Motor neuron (in vitro differentiated cells): ENCODE measurements at regions not wholly inside any gene's neighbourhood (a gene's known extent, or its start where the extent isn't known, plus 50 kb on each side); places are given as distances from the start of the nearest gene placed in this dataset.
A peak's percentile ranks its signal among the peaks of the same experiment; 100 is the strongest.
"Not testable (repeated sequence)": the region's sequence is repeated elsewhere in the genome, so short reads cannot be mapped to it uniquely, and the experiment has no call there.

ENCODE experiments used
- ATAC-seq, 8 experiments: fragments of 200-7000 bp; cut with Tn5 transposase; replicated peaks in 6 of 8; 2 replicates each; pipeline ENCODE4 v1.8.0; 2021; ENCODE audit warnings: mild to moderate bottlenecking in 8 of 8, moderate library complexity in 8 of 8
- H3K27ac ChIP-seq, 2 donors: fragments of 250-450 bp; sonication (Bioruptor Pico); 2 replicates each; pipeline ENCODE4 v1.9.0; 2021; ENCODE audit warnings: antibody characterized with exemption in 2 of 2, mild to moderate bottlenecking in 2 of 2, moderate library complexity in 1 of 2
- H3K4me1 ChIP-seq, 2 donors: fragments of 250-450 bp; sonication (Bioruptor Pico); replicated peaks in 1 of 2; 2 replicates each; pipeline ENCODE4 v1.6.1; 2021; ENCODE audit warnings: antibody characterized with exemption in 2 of 2, mild to moderate bottlenecking in 2 of 2, moderate library complexity in 1 of 2
- H3K4me3 ChIP-seq, 5 donors: fragments of 250-450 bp; sonication (Bioruptor Pico); 2 replicates each; pipeline ENCODE4 v1.9.0; 2021; ENCODE audit warnings: antibody characterized with exemption in 5 of 5, mild to moderate bottlenecking in 5 of 5, moderate library complexity in 4 of 5
- WGBS, 10 experiments: fragments of 450-650 bp; shearing (Covaris generic); methylation state at CpG; one replicate each; pipeline ENCODE4 v1.0.0; 2022; 5-methylcytosine and 5-hydroxymethylcytosine counted together
- in situ Hi-C, 9 experiments: fragments of 400-800 bp; cut with MboI; loops; one replicate each; pipeline ENCODE4 v1.15.0; 2021; ENCODE audit warnings: low sequenced_read_pairs in 9 of 9, low pct_unique_long_range_greater_than_20kb in 2 of 9; ENCODE audit not compliant: unreplicated experiment in 9 of 9

DNA sequence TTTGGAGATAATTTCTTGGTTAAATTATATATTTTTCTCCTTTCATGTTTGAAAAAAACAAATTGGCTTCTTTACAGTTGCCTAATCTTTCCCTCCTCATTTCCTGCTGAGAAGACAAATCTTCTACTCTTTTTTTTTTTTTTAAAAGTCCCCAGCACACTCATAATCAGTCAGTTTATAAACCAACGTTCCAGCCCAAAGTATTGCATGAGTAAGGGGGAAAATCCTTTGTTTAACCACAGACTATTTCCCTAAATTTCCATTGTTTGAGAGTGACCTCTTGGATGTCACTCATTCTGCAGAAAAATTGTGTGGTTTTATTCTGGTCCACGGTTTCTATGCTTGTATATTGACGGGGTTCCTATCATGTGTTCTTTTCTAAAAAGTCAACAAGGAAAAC lies 55.1 kb upstream of the TLR4 start:
- H3K27ac ChIP-seq: no peak overlapping the region
- in situ Hi-C loops: loop anchor here in 1 of 9 experiments (25.0 kb wide), 1 partner anchor 162 kb away; no protein-coding TSS in a partner anchor
- peaks cover 13 to 14% of the 10 kb centered on the region in 2 donors for H3K4me1 ChIP-seq
- WGBS, 10 experiments: 17 to 100% (median 66%) methylated on average over 1 to 3 of the region's 3 CpGs; no CpG with 5 or more reads in 2 of the 10 experiments
- no peak overlapping the region for H3K4me3 ChIP-seq
- no peak for ATAC-seq

DNA sequence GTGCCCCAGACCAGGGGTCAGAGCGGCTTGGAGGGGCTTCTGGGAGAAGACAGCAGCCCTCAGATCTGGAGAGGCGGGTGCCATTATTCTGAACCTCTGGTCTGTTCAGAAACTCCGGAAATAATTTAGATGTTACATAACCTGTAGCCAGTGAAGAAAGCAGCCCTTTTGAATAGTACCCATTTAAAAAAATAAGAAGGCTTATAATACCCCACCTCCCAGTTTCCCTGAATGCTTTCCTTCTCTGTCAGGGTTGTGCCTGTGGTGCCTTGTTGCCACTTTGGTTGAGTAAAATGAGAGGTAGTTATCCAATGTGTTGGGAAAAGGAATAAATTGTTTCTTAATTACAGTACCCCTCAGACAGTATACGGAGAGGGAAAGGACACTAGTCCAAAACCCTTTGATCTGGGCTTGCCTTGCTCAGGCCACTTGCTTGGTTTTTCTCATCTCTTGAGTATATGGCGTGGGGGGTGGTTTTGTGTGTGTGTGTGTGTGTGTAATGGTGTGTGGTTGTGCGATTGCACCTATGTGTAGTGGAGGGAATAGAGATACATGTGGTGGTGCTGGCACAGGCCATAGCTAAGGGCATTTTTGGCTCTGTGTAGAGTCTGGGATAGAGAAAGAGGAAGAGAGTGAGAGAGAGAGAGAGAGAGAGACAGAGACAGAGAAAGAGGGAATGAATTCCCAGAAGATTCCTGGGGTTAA lies 59.1 kb upstream of the TLR4 start:
- Histone ChIP-seq H3K4me1 (peaks cover 13 to 14% of the 10 kb centered on the region in 2 donors), H3K27ac (no peak overlapping the region), H3K4me3 (no peak overlapping the region)
- peak; percentile 12 to 64 (median 34) for ATAC-seq
- 0 to 55% (median 17%) methylated on average over 1 to 5 of the region's 6 CpGs; no CpG with 5 or more reads in 5 of the 10 experiments for WGBS, 10 experiments
- in situ Hi-C loops: loop anchor here in 1 of 9 experiments (25.0 kb wide), 1 partner anchor 158 kb away; no protein-coding TSS in a partner anchor

DNA sequence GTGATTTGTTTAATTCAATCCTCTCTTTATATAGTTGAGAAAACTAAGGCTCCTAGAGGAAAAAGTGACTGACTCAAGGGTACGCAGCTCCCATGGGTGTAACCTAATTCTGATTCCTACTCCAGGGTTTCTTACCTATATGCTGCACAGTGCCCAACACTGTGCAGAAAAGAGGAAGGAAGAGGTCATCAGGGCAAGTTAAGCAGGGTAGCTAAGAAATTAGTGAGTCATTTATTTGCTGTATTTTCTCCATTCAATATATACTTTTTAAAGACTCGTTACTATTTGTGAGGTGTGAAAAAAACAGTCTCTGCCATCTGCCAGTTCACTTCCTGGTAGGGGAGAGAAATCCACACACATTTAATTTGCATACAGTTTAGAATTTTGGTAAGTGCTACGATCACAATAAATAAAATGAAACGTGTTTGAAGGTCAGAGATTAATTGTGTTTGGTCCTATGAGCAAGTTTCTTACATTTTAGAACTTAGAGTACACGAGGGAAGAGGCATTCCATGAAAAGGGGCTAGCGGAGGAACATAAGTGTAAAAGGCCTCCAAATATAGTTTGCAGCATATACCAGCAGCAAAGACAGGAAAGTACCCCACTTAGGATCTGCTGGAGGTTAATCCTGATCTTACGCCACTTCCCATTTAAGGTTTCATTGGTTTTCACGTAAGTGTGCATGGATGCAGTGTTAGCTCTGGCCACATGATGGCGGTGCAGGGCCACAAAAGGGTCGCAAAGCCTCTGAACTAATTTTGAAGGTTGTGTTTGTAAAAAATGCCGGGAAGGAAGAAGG lies 59.9 kb upstream of the TLR4 start:
- WGBS, 10 experiments: 0 to 68% (median 40%) methylated on average over 2 to 9 of the region's 11 CpGs; no CpG with 5 or more reads in 1 of the 10 experiments
- Histone ChIP-seq H3K4me1 (peaks cover 13 to 14% of the 10 kb centered on the region in 2 donors), H3K27ac (no peak overlapping the region), H3K4me3 (no peak overlapping the region)
- in situ Hi-C loops: loop anchor here in 1 of 9 experiments (25.0 kb wide), 1 partner anchor 157 kb away; no protein-coding TSS in a partner anchor
- ATAC-seq: peak; percentile 59 to 83 (median 70)

DNA sequence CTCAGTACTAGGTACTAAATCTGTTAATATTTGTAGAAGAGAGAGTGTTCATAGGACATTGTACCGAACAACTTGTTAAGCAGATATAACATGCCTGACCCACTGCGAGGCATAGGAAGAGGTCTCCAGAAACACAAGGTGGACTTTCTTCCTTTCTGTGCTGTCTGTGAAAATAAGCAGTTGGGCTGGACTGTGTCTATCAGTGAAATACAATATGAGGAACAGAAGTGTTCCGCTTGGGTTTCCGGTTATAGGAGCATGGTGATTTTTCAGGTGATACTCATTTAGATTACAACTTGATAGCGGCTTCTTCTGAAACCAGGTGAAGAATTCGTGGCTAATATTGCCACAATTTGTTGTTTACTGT lies 60.9 kb upstream of the TLR4 start:
- 11 to 100% (median 67%) methylated on average over 1 to 6 of the region's 6 CpGs; no CpG with 5 or more reads in 1 of the 10 experiments for WGBS, 10 experiments
- H3K4me1 ChIP-seq: peaks cover 13 to 14% of the 10 kb centered on the region in 2 donors
- H3K27ac ChIP-seq: no peak overlapping the region
- H3K4me3 ChIP-seq: no peak overlapping the region
- peak in 1 of 8 experiments; percentile 32 for ATAC-seq
- in situ Hi-C loops: loop anchor here in 1 of 9 experiments (25.0 kb wide), 1 partner anchor 156 kb away; no protein-coding TSS in a partner anchor

DNA sequence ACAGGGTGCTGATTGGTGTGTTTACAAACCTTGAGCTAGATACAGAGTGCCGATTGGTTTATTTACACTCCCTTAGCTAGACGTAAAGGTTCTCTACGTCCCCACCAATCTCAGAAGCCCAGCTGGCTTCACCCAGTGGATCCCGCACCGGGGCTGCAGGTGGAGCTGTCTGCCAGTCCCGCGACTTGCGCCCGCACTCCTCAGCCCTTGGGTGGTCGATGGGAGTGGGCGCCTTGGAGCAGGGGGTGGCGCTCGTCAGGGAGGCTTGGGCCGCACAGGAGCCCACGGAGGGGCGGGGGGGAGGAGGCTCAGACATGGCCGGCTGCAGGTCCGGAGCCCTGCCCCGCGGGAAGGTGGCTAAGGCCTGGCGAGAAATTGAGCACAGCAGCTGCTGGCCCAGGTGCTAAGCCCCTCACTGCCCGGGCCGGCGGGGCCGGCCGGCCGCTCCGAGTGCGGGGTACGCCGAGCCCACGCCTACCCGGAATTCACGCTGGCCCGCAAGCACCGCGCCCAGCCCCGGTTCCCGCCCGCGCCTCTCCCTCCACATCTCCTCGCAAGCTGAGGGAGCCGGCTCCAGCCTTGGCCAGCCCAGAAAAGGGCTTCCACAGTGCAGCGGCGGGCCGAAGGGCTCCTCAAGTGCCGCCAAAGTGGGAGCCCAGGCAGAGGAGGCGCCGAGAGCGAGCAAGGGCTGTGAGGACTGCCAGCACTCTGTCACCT lies 61.5 kb upstream of the TLR4 start:
- H3K27ac ChIP-seq, H3K4me3 ChIP-seq: not testable (repeated sequence)
- WGBS, 10 experiments: 90 to 100% (median 98%) methylated on average over 2 to 6 of the region's 50 CpGs; no CpG with 5 or more reads in 6 of the 10 experiments
- in situ Hi-C loops: loop anchor here in 1 of 9 experiments (25.0 kb wide), 1 partner anchor 155 kb away; no protein-coding TSS in a partner anchor
- ATAC-seq: peak in 1 of 8 experiments; percentile 23
- H3K4me1 ChIP-seq: peaks cover 13 to 14% of the 10 kb centered on the region in 2 donors

GRCh38 chr9:117636681-117637080 lies 67.5 kb upstream of the TLR4 start:
- H3K4me3 ChIP-seq: no peak overlapping the region
- ATAC-seq: no peak
- no peaks in the 10 kb centered on the region for H3K4me1 ChIP-seq
- 40 to 100% (median 83%) methylated on average over 1 of the region's 1 CpG; no CpG with 5 or more reads in 1 of the 10 experiments for WGBS, 10 experiments
- no peak overlapping the region for H3K27ac ChIP-seq
- in situ Hi-C loops: loop anchor here in 1 of 9 experiments (25.0 kb wide), 1 partner anchor 149 kb away; no protein-coding TSS in a partner anchor

GRCh38 chr9:117625154-117625553 lies 79.0 kb upstream of the TLR4 start:
- ATAC-seq: no peak

GRCh38 chr9:117624106-117624505 lies 80.1 kb upstream of the TLR4 start:
- WGBS, 10 experiments: 0 to 78% (median 35%) methylated on average over 2 to 3 of the region's 3 CpGs; no CpG with 5 or more reads in 1 of the 10 experiments
- no peaks in the 10 kb centered on the region for H3K4me1 ChIP-seq
- ATAC-seq: no peak
- no peak overlapping the region for H3K4me3 ChIP-seq
- in situ Hi-C loops: no loop called here
- no peak overlapping the region for H3K27ac ChIP-seq

More at GRCh38 chr9:117625154-117625553, 79.0 kb upstream of the TLR4 start:
- H3K27ac ChIP-seq: no peak overlapping the region
- H3K4me3 ChIP-seq: no peak overlapping the region
- no peaks in the 10 kb centered on the region for H3K4me1 ChIP-seq
- WGBS, 10 experiments: 57 to 100% (median 88%) methylated on average over 1 of the region's 1 CpG; no CpG with 5 or more reads in 3 of the 10 experiments
- in situ Hi-C loops: loop anchor here in 1 of 9 experiments (25.0 kb wide), 1 partner anchor 138 kb away; no protein-coding TSS in a partner anchor

GRCh38 chr9:117622347-117622746 lies 81.9 kb upstream of the TLR4 start:
- WGBS, 10 experiments: 33 to 97% (median 84%) methylated on average over 1 to 3 of the region's 3 CpGs; no CpG with 5 or more reads in 3 of the 10 experiments
- no peak for ATAC-seq
- Histone ChIP-seq H3K4me1 (no peaks in the 10 kb centered on the region), H3K4me3 (no peak overlapping the region), H3K27ac (no peak overlapping the region)
- in situ Hi-C loops: no loop called here

- peaks cover 16 to 20% of the 10 kb centered on the region in 2 donors for H3K4me1 ChIP-seq
- H3K4me3 ChIP-seq: no peak overlapping the region
- peak in 6 of 8 experiments; percentile 51 to 90 (median 74) for ATAC-seq
- in situ Hi-C loops: no loop called here
- H3K27ac ChIP-seq: no peak overlapping the region
- WGBS, 10 experiments: 0 to 50% (median 41%) methylated on average over 1 to 3 of the region's 3 CpGs; no CpG with 5 or more reads in 5 of the 10 experiments
Observed at GRCh38 chr9:117616431-117616831, 87.8 kb upstream of the TLR4 start.

DNA sequence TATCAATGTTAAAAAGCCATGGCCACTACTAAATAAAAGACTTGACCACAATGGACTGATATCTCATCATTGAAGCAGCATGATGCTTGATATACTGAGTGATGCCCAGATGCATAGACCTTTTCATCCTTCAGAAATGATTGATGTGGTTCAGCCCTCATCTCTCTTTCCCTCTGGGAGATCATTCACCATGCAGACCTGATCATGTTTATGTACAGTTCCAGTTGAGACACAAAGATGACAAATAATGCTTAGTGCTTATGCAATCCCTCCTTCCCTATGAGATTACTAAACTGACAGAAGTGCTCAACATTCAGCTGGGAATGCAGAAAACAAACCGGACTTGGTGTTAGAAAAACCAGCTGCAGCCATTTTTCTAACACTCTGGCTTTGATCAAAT lies 91.9 kb upstream of the TLR4 start:
- H3K27ac ChIP-seq: no peak overlapping the region

GRCh38 chr9:117597977-117598376 lies 106.2 kb upstream of the TLR4 start:
- H3K27ac ChIP-seq: no peak overlapping the region
- 14 to 80% (median 80%) methylated on average over 1 to 2 of the region's 2 CpGs; no CpG with 5 or more reads in 7 of the 10 experiments for WGBS, 10 experiments

More for the DNA sequence above, 91.9 kb upstream of the TLR4 start:
- peaks cover 16 to 20% of the 10 kb centered on the region in 2 donors for H3K4me1 ChIP-seq
- in situ Hi-C loops: no loop called here
- 17 to 67% (median 41%) methylated on average over 1 of the region's 1 CpG; no CpG with 5 or more reads in 4 of the 10 experiments for WGBS, 10 experiments
- H3K4me3 ChIP-seq: no peak overlapping the region
- peak in 5 of 8 experiments; percentile 26 to 81 (median 58) for ATAC-seq

More at GRCh38 chr9:117597977-117598376, 106.2 kb upstream of the TLR4 start:
- H3K4me3 ChIP-seq: no peak overlapping the region
- H3K4me1 ChIP-seq: peaks cover 9 to 22% of the 10 kb centered on the region in 2 donors
- in situ Hi-C loops: no loop called here
- peak in 3 of 8 experiments; percentile 68 to 79 (median 78) for ATAC-seq
